Activated naive CD4-positive, alpha-beta T cell (primary cell): ENCODE measurements at regions not wholly inside any gene's neighbourhood (a gene's known extent, or its start where the extent isn't known, plus 50 kb on each side); places are given as distances from the start of the nearest gene placed in this dataset.
"Not testable (repeated sequence)": the region's sequence is repeated elsewhere in the genome, so short reads cannot be mapped to it uniquely, and the experiment has no call there.

Experiments
- DNase-seq, 4 experiments: peaks; one replicate each; lab custom pipeline; 2025; lab: John Stamatoyannopoulos, UW

- no peak for DNase-seq
These were observed 509.5 kb downstream of the DTWD2 start for GRCh38 chr5:118478852-118479251.

GRCh38 chr5:118468085-118468484 lies 520.3 kb downstream of the DTWD2 start:
- DNase-seq = no peak

- no peak for DNase-seq
These were observed 521.2 kb downstream of the DTWD2 start for GRCh38 chr5:118467103-118467502.

GRCh38 chr5:118466418-118466817 lies 521.9 kb downstream of the DTWD2 start:
- no peak for DNase-seq

DNA sequence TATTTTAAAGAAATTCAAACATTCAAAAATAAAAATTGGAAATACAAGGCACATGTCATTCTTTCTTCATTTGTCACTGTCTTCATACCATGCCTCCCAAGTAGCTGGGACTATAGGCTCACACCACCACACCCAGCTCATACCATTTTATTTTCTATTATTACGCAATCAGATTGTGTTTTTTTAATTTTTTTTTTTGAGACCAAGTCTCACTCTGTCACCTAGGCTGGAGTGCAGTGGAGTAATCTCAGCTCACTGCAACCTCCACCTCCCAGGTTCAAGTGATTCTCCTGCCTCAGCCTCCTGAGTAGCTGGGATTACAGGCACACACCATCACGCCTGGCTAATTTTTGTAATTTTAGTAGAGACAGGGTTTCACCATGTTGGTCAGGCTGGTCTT lies 526.1 kb downstream of the DTWD2 start:
- DNase-seq = not testable (repeated sequence)

GRCh38 chr5:118461436-118461835 lies 526.9 kb downstream of the DTWD2 start:
- no peak for DNase-seq

- DNase-seq = no peak
These were observed 528.9 kb downstream of the DTWD2 start for GRCh38 chr5:118459490-118459889.

DNA sequence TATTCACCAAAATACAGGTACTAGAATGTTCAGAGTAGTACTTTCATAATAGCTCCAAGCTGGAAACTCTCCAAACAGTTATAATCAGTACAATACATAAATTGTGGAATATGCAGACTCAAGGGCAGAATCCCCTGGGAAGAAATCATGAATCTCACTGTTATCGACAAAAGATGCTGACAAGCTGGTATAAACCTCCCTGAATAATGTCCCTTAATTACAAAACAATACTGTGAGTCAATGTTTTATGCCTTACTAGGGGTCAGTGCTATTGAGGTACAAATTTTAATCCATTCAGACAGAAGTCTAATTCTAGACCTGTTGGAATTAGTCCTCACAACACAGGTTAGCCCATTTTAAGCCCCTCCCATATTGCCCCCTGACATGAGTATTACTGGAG lies 532.3 kb downstream of the DTWD2 start:
- DNase-seq = no peak

DNA sequence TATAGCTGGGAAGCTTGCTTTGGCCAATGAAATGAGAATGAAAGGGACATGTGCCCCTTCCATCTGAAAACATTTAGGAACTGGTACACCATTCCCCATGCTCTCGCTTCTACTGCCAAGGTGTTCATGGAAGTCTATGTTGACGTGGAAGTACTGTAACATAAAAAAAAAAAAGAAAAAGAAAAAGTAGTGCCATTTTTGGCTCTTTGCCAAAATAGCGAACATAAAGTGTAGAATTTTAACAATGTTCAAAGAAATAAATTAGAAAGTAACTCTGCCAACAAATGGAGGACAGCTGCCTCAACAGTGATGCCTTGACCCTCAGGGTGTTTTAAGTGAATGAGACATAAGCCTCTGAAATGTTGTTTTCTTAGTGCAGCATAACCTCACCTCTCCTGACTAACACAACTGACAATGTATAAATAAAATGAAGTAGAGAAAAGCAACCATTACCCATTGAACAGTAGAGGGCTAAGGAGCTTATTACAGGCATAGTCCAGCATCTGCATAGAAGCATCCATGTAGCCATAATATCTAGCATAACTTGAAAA lies 536.6 kb downstream of the DTWD2 start:
- no peak for DNase-seq

- DNase-seq = no peak
These were observed 537.6 kb downstream of the DTWD2 start for GRCh38 chr5:118450554-118451332.

DNA sequence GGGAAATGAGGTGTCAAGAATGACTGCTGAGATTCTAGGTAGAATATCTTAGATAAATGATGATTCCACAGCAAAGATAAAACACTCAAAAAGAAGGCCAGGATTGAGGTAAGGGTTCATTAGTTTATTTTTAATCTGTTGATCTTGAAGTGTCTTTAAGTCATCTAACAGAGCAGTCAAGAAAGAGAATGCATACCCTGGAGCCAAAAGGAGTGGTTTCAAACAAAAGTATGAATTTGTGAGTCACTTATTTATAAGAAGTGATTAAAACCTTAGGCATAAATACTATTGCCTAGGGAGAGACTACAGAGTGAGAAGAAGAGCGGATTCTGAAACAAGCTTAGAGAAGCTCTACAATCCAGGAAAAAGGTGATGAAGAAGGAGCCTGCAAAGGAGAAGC lies 541.0 kb downstream of the DTWD2 start:
- no peak for DNase-seq

GRCh38 chr5:118441956-118442355 lies 546.4 kb downstream of the DTWD2 start:
- DNase-seq = no peak

GRCh38 chr5:118441034-118441433 lies 547.3 kb downstream of the DTWD2 start:
- no peak for DNase-seq

- DNase-seq = no peak
These were observed 547.9 kb downstream of the DTWD2 start for GRCh38 chr5:118440496-118440895.

GRCh38 chr5:118439831-118440230 lies 548.5 kb downstream of the DTWD2 start:
- DNase-seq = no peak

DNA sequence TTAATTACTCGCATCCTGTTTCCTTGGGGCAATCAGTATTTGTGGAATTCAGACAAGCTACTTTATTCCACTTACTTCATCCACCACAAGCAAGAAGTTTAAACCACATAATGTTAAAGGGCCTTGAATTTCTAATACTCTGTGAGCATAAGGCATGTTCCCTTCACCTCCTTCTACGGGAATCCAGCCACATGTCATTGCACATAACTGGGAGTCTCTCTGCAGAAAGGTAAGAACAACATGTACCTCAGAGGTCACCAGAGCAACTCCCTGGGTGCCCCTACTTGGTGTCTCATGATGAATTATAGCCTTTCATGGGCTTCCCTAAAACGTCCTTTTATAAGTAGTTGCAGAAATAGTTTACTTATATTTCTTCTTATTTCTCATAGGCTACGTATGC lies 553.2 kb downstream of the DTWD2 start:
- no peak for DNase-seq

GRCh38 chr5:118434522-118434921 lies 553.8 kb downstream of the DTWD2 start:
- DNase-seq = no peak

DNA sequence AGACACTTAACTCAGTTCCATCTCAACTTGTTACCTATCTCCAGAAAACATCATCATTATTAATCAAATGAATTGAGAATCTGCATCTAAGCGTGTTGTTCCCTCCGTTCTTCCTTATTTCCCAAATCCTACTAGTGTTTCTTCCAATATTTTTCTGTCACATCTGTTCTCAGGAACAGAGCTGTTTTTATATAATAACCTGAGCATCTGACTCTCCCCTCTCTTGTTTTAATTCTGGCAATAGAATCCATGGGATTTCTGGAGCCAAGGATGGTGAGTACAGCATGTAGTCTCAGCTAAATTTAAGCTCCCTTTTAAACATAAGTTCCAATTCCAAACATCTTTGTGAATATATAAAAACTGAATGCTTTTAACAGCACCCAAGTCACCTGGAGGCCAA lies 558.3 kb downstream of the DTWD2 start:
- DNase-seq = no peak

GRCh38 chr5:118407958-118408357 lies 580.4 kb downstream of the DTWD2 start:
- no peak for DNase-seq

DNA sequence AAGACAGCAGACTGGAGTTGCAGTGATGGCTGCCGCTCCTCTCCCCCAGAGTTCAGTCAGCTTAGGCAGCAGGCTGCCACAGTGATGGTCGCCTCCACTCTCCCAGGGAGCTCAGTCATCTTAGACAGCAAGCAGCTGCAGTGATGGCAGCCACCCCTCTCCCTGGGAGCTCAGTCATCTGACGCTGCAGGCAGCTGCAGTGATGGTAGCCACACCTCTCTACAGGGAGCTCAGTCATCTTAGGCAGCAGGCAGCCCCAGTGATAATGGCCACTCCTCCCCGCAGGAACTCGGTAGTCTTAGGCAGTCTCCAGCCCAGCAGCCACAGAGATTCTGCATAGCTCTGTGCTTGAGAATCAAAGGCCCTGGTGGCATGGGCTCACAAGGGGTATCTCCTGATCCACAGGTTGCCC lies 582.7 kb downstream of the DTWD2 start:
- DNase-seq = no peak

- DNase-seq = no peak
These were observed 591.1 kb downstream of the DTWD2 start for GRCh38 chr5:118397236-118397635.

DNA sequence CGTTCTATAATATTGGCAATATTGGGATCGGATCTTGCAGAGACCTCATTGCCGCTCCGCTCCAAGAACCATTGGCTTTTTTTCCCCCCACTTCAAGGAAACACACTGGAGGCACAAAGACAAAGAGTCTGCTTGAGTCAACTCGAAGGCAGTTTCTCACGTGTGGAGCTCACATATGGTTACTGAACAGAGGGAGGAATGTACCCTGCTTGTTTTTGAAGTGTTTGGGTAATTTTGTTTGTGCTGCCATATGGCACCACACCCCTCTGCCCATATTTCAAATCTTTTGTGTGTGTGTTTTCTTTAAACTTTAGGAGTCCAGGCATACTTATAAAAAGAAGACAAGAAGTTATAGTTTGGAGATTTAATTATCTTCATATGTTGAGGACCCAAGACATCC lies 595.9 kb downstream of the DTWD2 start:
- DNase-seq = no peak

DNA sequence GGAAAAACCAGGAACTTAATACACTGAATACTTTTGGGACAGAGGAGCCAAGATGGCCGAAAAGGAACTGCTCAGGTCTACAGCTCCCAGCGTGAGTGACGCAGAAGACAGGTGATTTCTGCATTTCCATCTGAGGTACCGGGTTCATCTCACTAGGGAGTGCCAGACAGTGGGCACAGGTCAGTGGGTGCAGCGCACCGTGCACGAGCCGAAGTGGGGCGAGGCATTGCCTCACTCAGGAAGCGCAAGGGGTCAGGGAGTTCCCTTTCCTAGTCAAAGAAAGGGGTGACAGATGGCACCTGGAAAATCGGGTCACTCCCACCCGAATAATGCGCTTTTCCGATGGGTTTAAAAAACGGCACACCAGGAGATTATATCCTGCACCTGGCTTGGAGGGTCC lies 605.4 kb downstream of the DTWD2 start:
- not testable (repeated sequence) for DNase-seq

GRCh38 chr5:118379470-118379869 lies 608.9 kb downstream of the DTWD2 start:
- DNase-seq = no peak
